GM08714 (cell line): ENCODE measurements at regions not wholly inside any gene's neighbourhood (a gene's known extent, or its start where the extent isn't known, plus 50 kb on each side); places are given as distances from the start of the nearest gene placed in this dataset.

Experiments used
- H3K4me3 ChIP-seq: fragments of 200-500 bp; sonication (Bioruptor generic); 2 replicates; pipeline ENCODE4 v1.5.1; 2014; ENCODE audit warnings: mild to moderate bottlenecking, low read length, inconsistent platforms
- ZNF274 ChIP-seq: IDR thresholded peaks from 2 replicates; pipeline ENCODE4 v1.6.1; 2012; ENCODE audit warnings: mild to moderate bottlenecking, low read depth, low read length

GRCh38 chr20:60586269-60587050 lies 628.2 kb downstream of the CDH26 start:
- TF ChIP-seq ZNF274: no peak
- no peak overlapping the region for H3K4me3 ChIP-seq

GRCh38 chr20:60587986-60588385 lies 629.8 kb downstream of the CDH26 start:
- no peak for TF ChIP-seq ZNF274
- H3K4me3 ChIP-seq: no peak overlapping the region

- H3K4me3 ChIP-seq: no peak overlapping the region
- TF ChIP-seq ZNF274: no peak
Observed at GRCh38 chr20:60589623-60590022, 631.4 kb downstream of the CDH26 start.

- H3K4me3 ChIP-seq: no peak overlapping the region
- TF ChIP-seq ZNF274: no peak
Observed at GRCh38 chr20:60591172-60591799, 633.1 kb downstream of the CDH26 start.

GRCh38 chr20:60598528-60598927 lies 640.3 kb downstream of the CDH26 start:
- no peak overlapping the region for H3K4me3 ChIP-seq
- TF ChIP-seq ZNF274: no peak

GRCh38 chr20:60599381-60599780 lies 641.2 kb downstream of the CDH26 start:
- TF ChIP-seq ZNF274: no peak
- no peak overlapping the region for H3K4me3 ChIP-seq

GRCh38 chr20:60600036-60600435 lies 641.8 kb downstream of the CDH26 start:
- no peak overlapping the region for H3K4me3 ChIP-seq
- no peak for TF ChIP-seq ZNF274

- no peak for TF ChIP-seq ZNF274
- H3K4me3 ChIP-seq: no peak overlapping the region
Observed at GRCh38 chr20:60624066-60624465, 628.0 kb upstream of the CDH4 start.

- TF ChIP-seq ZNF274: no peak
- H3K4me3 ChIP-seq: no peak overlapping the region
Observed at GRCh38 chr20:60627751-60628565, 624.1 kb upstream of the CDH4 start.

- no peak overlapping the region for H3K4me3 ChIP-seq
- TF ChIP-seq ZNF274: no peak
Observed at GRCh38 chr20:60628749-60629148, 623.3 kb upstream of the CDH4 start.

- no peak overlapping the region for H3K4me3 ChIP-seq
- no peak for TF ChIP-seq ZNF274
Observed at GRCh38 chr20:60629206-60629605, 622.9 kb upstream of the CDH4 start.

- TF ChIP-seq ZNF274: no peak
- no peak overlapping the region for H3K4me3 ChIP-seq
Observed at GRCh38 chr20:60630609-60631008, 621.5 kb upstream of the CDH4 start.

- H3K4me3 ChIP-seq: no peak overlapping the region
- no peak for TF ChIP-seq ZNF274
Observed at GRCh38 chr20:60631585-60632287, 620.3 kb upstream of the CDH4 start.

GRCh38 chr20:60632391-60633262 lies 619.4 kb upstream of the CDH4 start:
- no peak for TF ChIP-seq ZNF274
- H3K4me3 ChIP-seq: no peak overlapping the region
